SK-N-SH (cell line): ENCODE measurements at regions not wholly inside any gene's neighbourhood (a gene's known extent, or its start where the extent isn't known, plus 50 kb on each side); places are given as distances from the start of the nearest gene placed in this dataset.

Experiments used
- CTCF ChIA-PET: fragments of 300-600, 350-600 bp; formaldehyde crosslinking; extraction: SDS; loops from one replicate; lab custom pipeline; 2021; lab: Yijun Ruan, JAX
- POLR2A ChIA-PET: fragments of 350-600 bp; sonication (Branson Sonifier 250); formaldehyde crosslinking; extraction: SDS; loops from one replicate; lab custom pipeline; 2020; ENCODE audit warnings: antibody characterized with exemption, inconsistent platforms; lab: Yijun Ruan, JAX
- DNase-seq: peaks from one replicate; pipeline ENCODE4 v3.0.0; 2012
- H2AFZ ChIP-seq: fragments of 200-600 bp; sonication (generic); 2 replicates; pipeline ENCODE4 v1.8.1; 2016; ENCODE audit warnings: antibody characterized with exemption, mild to moderate bottlenecking, low read depth
- H3F3A ChIP-seq: fragments of 200-600 bp; sonication (generic); replicated peaks from 2 replicates; pipeline ENCODE3; 2016; ENCODE audit warnings: antibody characterized with exemption, mild to moderate bottlenecking; ENCODE audit not compliant: insufficient read depth
- H3K27ac ChIP-seq, 2 experiments: fragments of 200-500 bp in 1 of 2; fragments of 200-600 bp in 1 of 2; sonication (Bioruptor generic) in 1 of 2; sonication (generic), shearing (Covaris generic) in 1 of 2; 2 replicates each; pipeline versions ENCODE4 v1.5.1 to v1.6.1; 2014 to 2016; ENCODE audit warnings: low read depth in 2 of 2, inconsistent platforms in 1 of 2, low read length in 1 of 2, mild to moderate bottlenecking in 1 of 2, mixed read lengths in 1 of 2
- H3K27me3 ChIP-seq: fragments of 200-600 bp; sonication (generic), shearing (Covaris generic); 2 replicates; pipeline ENCODE4 v1.6.1; 2016; ENCODE audit warnings: mixed run types; ENCODE audit not compliant: insufficient read depth
- H3K36me3 ChIP-seq, 2 experiments: fragments of 200-500 bp in 1 of 2; fragments of 200-600 bp in 1 of 2; sonication (Bioruptor generic) in 1 of 2; sonication (generic) in 1 of 2; replicated peaks in 1 of 2; 2 replicates each; pipeline versions ENCODE3 to v1.5.1; 2014 to 2016; ENCODE audit warnings: low read length in 1 of 2, mild to moderate bottlenecking in 1 of 2; ENCODE audit not compliant: insufficient read depth in 2 of 2, control insufficient read depth in 1 of 2
- H3K4me1 ChIP-seq, 2 experiments: fragments of 200-500 bp in 1 of 2; fragments of 200-600 bp in 1 of 2; sonication (Bioruptor generic) in 1 of 2; sonication (generic), shearing (Covaris generic) in 1 of 2; 2 replicates each; pipeline versions ENCODE4 v1.5.1 to v1.6.1; 2014 to 2016; ENCODE audit warnings: low read depth in 1 of 2, low read length in 1 of 2, mixed run types in 1 of 2; ENCODE audit not compliant: insufficient read depth in 2 of 2, control insufficient read depth in 1 of 2
- H3K4me2 ChIP-seq: fragments of 200-600 bp; sonication (generic), shearing (Covaris generic); 2 replicates; pipeline ENCODE4 v1.6.1; 2017; ENCODE audit warnings: mixed run types
- H3K4me3 ChIP-seq, 2 experiments: fragments of 200-500 bp in 1 of 2; fragments of 200-600 bp in 1 of 2; sonication (Bioruptor generic) in 1 of 2; sonication (generic), shearing (Covaris generic) in 1 of 2; 2 replicates each; pipeline versions ENCODE4 v1.5.1 to v1.8.1; 2014 to 2016; ENCODE audit warnings: low read depth in 2 of 2, inconsistent platforms in 1 of 2, low read length in 1 of 2, mild to moderate bottlenecking in 1 of 2, mixed read lengths in 1 of 2, moderate library complexity in 1 of 2
- H3K79me2 ChIP-seq: fragments of 200-600 bp; sonication (generic); 2 replicates; pipeline ENCODE4 v1.8.1; 2017; ENCODE audit warnings: mild to moderate bottlenecking; ENCODE audit not compliant: insufficient read depth
- H3K9ac ChIP-seq: fragments of 200-600 bp; sonication (generic); 2 replicates; pipeline ENCODE4 v1.6.1; 2017; ENCODE audit warnings: mixed run types
- H3K9me2 ChIP-seq: fragments of 200-600 bp; sonication (generic); 2 replicates; pipeline ENCODE4 v1.6.1; 2017; ENCODE audit warnings: mixed run types
- H3K9me3 ChIP-seq: fragments of 200-600 bp; sonication (generic); 2 replicates; pipeline ENCODE4 v1.6.1; 2017; ENCODE audit warnings: mixed run types, mild to moderate bottlenecking, moderate library complexity
- H4K20me1 ChIP-seq: fragments of 200-600 bp; sonication (generic); 2 replicates; pipeline ENCODE4 v1.6.1; 2017; ENCODE audit warnings: mild to moderate bottlenecking, mixed run types; ENCODE audit not compliant: insufficient read depth
- FOXJ3 ChIP-seq: sonication (generic); formaldehyde crosslinking; IDR thresholded peaks from 2 replicates; pipeline ENCODE4 v1.5.1; 2020; ENCODE audit warnings: mild to moderate bottlenecking, missing genetic modification reagents
- FOXM1 ChIP-seq: IDR thresholded peaks from 2 replicates; pipeline ENCODE4 v1.4.0; 2012; ENCODE audit warnings: low read depth, mild to moderate bottlenecking
- MEF2A ChIP-seq: IDR thresholded peaks from 2 replicates; pipeline ENCODE4 v1.4.0; 2012; ENCODE audit warnings: low read depth, borderline replicate concordance
- MXI1 ChIP-seq: IDR thresholded peaks from 2 replicates; pipeline ENCODE4 v1.6.1; 2012; ENCODE audit warnings: mild to moderate bottlenecking, low read depth, low read length, improper control_type of control experiment
- NFIC ChIP-seq: IDR thresholded peaks from 2 replicates; pipeline ENCODE4 v1.4.0; 2012; ENCODE audit warnings: borderline replicate concordance
- NRF1 ChIP-seq: IDR thresholded peaks from 2 replicates; pipeline ENCODE4 v1.6.1; 2012; ENCODE audit warnings: low read depth, mild to moderate bottlenecking, low read length
- RCOR1 ChIP-seq: fragments of 150-350 bp; IDR thresholded peaks from 2 replicates; pipeline ENCODE4 v1.6.1; 2017; ENCODE audit warnings: antibody characterized with exemption, low read length
- RFX5 ChIP-seq: IDR thresholded peaks from 2 replicates; pipeline ENCODE4 v1.6.1; 2012; ENCODE audit warnings: mild to moderate bottlenecking, improper control_type of control experiment, low read length
- RXRA ChIP-seq: IDR thresholded peaks from 2 replicates; pipeline ENCODE4 v1.4.0; 2012; ENCODE audit warnings: low read depth, mild to moderate bottlenecking, borderline replicate concordance
- SIN3A ChIP-seq: IDR thresholded peaks from 2 replicates; pipeline ENCODE4 v1.6.1; 2012; ENCODE audit warnings: low read depth, mild to moderate bottlenecking, low read length, moderate library complexity, borderline replicate concordance
- TAF1 ChIP-seq: IDR thresholded peaks from 2 replicates; pipeline ENCODE4 v1.6.1; 2012; ENCODE audit warnings: low read depth, mild to moderate bottlenecking, low read length, moderate library complexity, borderline replicate concordance
- TEAD4 ChIP-seq: IDR thresholded peaks from 2 replicates; pipeline ENCODE4 v1.4.0; 2012; ENCODE audit warnings: mild to moderate bottlenecking, borderline replicate concordance; ENCODE audit not compliant: insufficient read depth
- USF2 ChIP-seq: fragments of 150-350 bp; IDR thresholded peaks from 2 replicates; pipeline ENCODE4 v1.6.1; 2017; ENCODE audit warnings: antibody characterized with exemption, low read length, low read depth, borderline replicate concordance
- YY1 ChIP-seq: IDR thresholded peaks from 2 replicates; pipeline ENCODE4 v1.4.0; 2012; ENCODE audit warnings: low read depth, mild to moderate bottlenecking
- ZBTB33 ChIP-seq: IDR thresholded peaks from 2 replicates; pipeline ENCODE4 v1.4.0; 2012; ENCODE audit warnings: low read depth, borderline replicate concordance
- WGBS: methylation state at CpG from one replicate; pipeline ENCODE4 v1.1.6; 2017; ENCODE audit warnings: low lambda C conversion rate; 5-methylcytosine and 5-hydroxymethylcytosine counted together

GRCh38 chr5:50921366-50922133 is 255.1 kb downstream of the PARP8 start:
- Histone ChIP-seq H3K79me2 (no peaks in the 10 kb centered on the region), H3K9me2 (no peaks in the 10 kb centered on the region), H3K9ac (no peak overlapping the region), H3K27me3 (no peaks in the 10 kb centered on the region), H3K4me2 (no peak overlapping the region), H2AFZ (no peak overlapping the region), H3K27ac (no peak overlapping the region), H3K36me3 (no peaks in the 10 kb centered on the region), H3F3A (no peaks in the 10 kb centered on the region), H3K9me3 (no peaks in the 10 kb centered on the region), H3K4me1 (no peaks in the 10 kb centered on the region), H3K4me3 (no peak overlapping the region), H4K20me1 (no peaks in the 10 kb centered on the region)
- TF ChIP-seq YY1, result no peak
- TF ChIP-seq TAF1, result no peak
- TF ChIP-seq RFX5, result no peak
- no peak for TF ChIP-seq MXI1
- TF ChIP-seq FOXJ3 (CRISPR knock-in tag), result no peak
- TF ChIP-seq RXRA, result no peak
- TF ChIP-seq MEF2A, result no peak
- TF ChIP-seq USF2, result no peak
- no peak for TF ChIP-seq TEAD4
- no peak for TF ChIP-seq RCOR1
- no peak for TF ChIP-seq NRF1
- TF ChIP-seq FOXM1, result no peak
- no peak for TF ChIP-seq NFIC
- TF ChIP-seq ZBTB33, result no peak
- TF ChIP-seq SIN3A, result no peak
- WGBS, result 84% methylated on average over 9 of the region's 20 CpGs
- ChIA-PET POLR2A (no interaction called here), CTCF (no interaction called here)
- DNase-seq, result no peak
